HCT116 (cell line): ENCODE measurements at regions not wholly inside any gene's neighbourhood (a gene's known extent, or its start where the extent isn't known, plus 50 kb on each side); places are given as distances from the start of the nearest gene placed in this dataset.
"Not testable (repeated sequence)": the region's sequence is repeated elsewhere in the genome, so short reads cannot be mapped to it uniquely, and the experiment has no call there.

Experiments
- ATAC-seq: fragments of 200-7000 bp; cut with Tn5 transposase; 2 replicates; pipeline ENCODE4 v1.9.1; 2020; ENCODE audit warnings: mild to moderate bottlenecking, moderate library complexity
- BruUV-seq: library from RNA; stranded (reverse); fragments of 400-500 nt; replicated peaks from 2 replicates; lab custom pipeline; 2021; lab: Mats Ljungman, UMichigan
- CTCF ChIA-PET: fragments of 300-600 bp; sonication (Branson Sonifier 250); formaldehyde crosslinking; loops from one replicate; lab custom pipeline; 2021; ENCODE audit warnings: antibody characterized with exemption; lab: Charles Lee
- POLR2A ChIA-PET: fragments of 300-600, 350-600 bp; sonication (Branson Sonifier 250); formaldehyde crosslinking; loops from one replicate; lab custom pipeline; 2021; ENCODE audit warnings: antibody characterized with exemption; lab: Charles Lee
- RAD21 ChIA-PET, 2 experiments: fragments of 300-600 bp; sonication (Branson Sonifier 250); formaldehyde crosslinking; loops; one replicate each; lab custom pipeline; 2023; ENCODE audit warnings: low total read pairs in 2 of 2; ENCODE audit not compliant: uncharacterized antibody in 2 of 2, unreplicated experiment in 2 of 2, low non-redundant PET in 1 of 2; lab: Charles Lee
- DNase-seq: peaks from one replicate; pipeline ENCODE4 v3.0.0-alpha.2; 2010; ENCODE audit warnings: low read depth, low spot score
- H2AFZ ChIP-seq: fragments of 200-600 bp; shearing (Covaris generic), sonication (generic); 2 replicates; pipeline ENCODE4 v1.6.1; 2017; ENCODE audit warnings: low read depth, mixed run types, mixed read lengths, antibody characterized with exemption, low read length; ENCODE audit not compliant: poor library complexity, severe bottlenecking
- H3K27ac ChIP-seq: 2 replicates; pipeline ENCODE4 v1.5.1; 2012; ENCODE audit warnings: low read depth, low read length
- H3K27me3 ChIP-seq: fragments of 200-600 bp; sonication (generic); 2 replicates; pipeline ENCODE4 v1.6.1; 2016; ENCODE audit warnings: mixed run types, low read length, mixed read lengths; ENCODE audit not compliant: insufficient read depth
- H3K36me3 ChIP-seq, 2 experiments: fragments of 200-500 bp in 1 of 2; fragments of 200-600 bp in 1 of 2; sonication (Bioruptor generic) in 1 of 2; sonication (generic) in 1 of 2; 2 replicates each; pipeline versions ENCODE4 v1.5.1 to v1.6.1; 2014 to 2016; ENCODE audit warnings: low read length in 2 of 2, inconsistent platforms in 1 of 2, mixed read lengths in 1 of 2, mixed run types in 1 of 2; ENCODE audit not compliant: insufficient read depth in 2 of 2, control insufficient read depth in 1 of 2
- H3K4me1 ChIP-seq, 2 experiments: fragments of 200-600 bp in 1 of 2; sonication (generic) in 1 of 2; 2 replicates each; pipeline versions ENCODE4 v1.5.1 to v1.6.1; 2012 to 2017; ENCODE audit warnings: low read length in 2 of 2, inconsistent platforms in 1 of 2, mild to moderate bottlenecking in 1 of 2, mixed read lengths in 1 of 2, mixed run types in 1 of 2, moderate library complexity in 1 of 2; ENCODE audit not compliant: insufficient read depth in 2 of 2, control insufficient read depth in 1 of 2
- H3K4me2 ChIP-seq: fragments of 200-600 bp; sonication (generic); 2 replicates; pipeline ENCODE4 v1.6.1; 2017; ENCODE audit warnings: mixed run types, low read length, mixed read lengths
- H3K4me3 ChIP-seq, 2 experiments: fragments of 200-600 bp in 1 of 2; sonication (generic) in 1 of 2; replicated peaks in 1 of 2; 2 replicates each; pipeline ENCODE4 v1.5.1; 2011 to 2016; ENCODE audit warnings: low read length in 2 of 2, control low read depth in 1 of 2, low read depth in 1 of 2, mild to moderate bottlenecking in 1 of 2, mixed read lengths in 1 of 2, mixed run types in 1 of 2
- H3K79me2 ChIP-seq: fragments of 200-600 bp; sonication (generic); 2 replicates; pipeline ENCODE4 v1.6.1; 2017; ENCODE audit warnings: mild to moderate bottlenecking, mixed run types, low read length, moderate library complexity, mixed read lengths; ENCODE audit not compliant: insufficient read depth
- H3K9ac ChIP-seq: fragments of 200-600 bp; sonication (generic); 2 replicates; pipeline ENCODE4 v1.6.1; 2016; ENCODE audit warnings: low read length, mixed read lengths
- H3K9me2 ChIP-seq: fragments of 200-600 bp; sonication (generic), shearing (Covaris generic); 2 replicates; pipeline ENCODE4 v1.6.1; 2017; ENCODE audit warnings: mixed run types, mild to moderate bottlenecking, moderate library complexity; ENCODE audit not compliant: insufficient read depth
- H3K9me3 ChIP-seq, 2 experiments: fragments of 200-500 bp in 1 of 2; fragments of 200-600 bp in 1 of 2; sonication (Bioruptor generic) in 1 of 2; sonication (generic) in 1 of 2; 2 replicates each; pipeline ENCODE4 v1.6.1; 2014 to 2017; ENCODE audit warnings: low read length in 2 of 2, mixed read lengths in 2 of 2, inconsistent platforms in 1 of 2, low read depth in 1 of 2, mild to moderate bottlenecking in 1 of 2, mixed run types in 1 of 2, moderate library complexity in 1 of 2; ENCODE audit not compliant: control insufficient read depth in 1 of 2, insufficient read depth in 1 of 2
- H4K20me1 ChIP-seq: fragments of 200-600 bp; sonication (generic), shearing (Covaris generic); 2 replicates; pipeline ENCODE4 v1.6.1; 2017; ENCODE audit warnings: mixed run types, mild to moderate bottlenecking, moderate library complexity; ENCODE audit not compliant: insufficient read depth
- CTCF ChIP-seq, 3 experiments: fragments of 200-600 bp in 1 of 3; sonication (generic) in 1 of 3; IDR thresholded peaks in 2 of 3; conservative IDR thresholded peaks in 1 of 3; 2 replicates each; pipeline ENCODE4 v1.5.1; 2012 to 2017; ENCODE audit warnings: low read depth in 2 of 3, low read length in 2 of 3, antibody characterized with exemption in 1 of 3, borderline replicate concordance in 1 of 3, control low read depth in 1 of 3, mild to moderate bottlenecking in 1 of 3, mixed read lengths in 1 of 3, mixed run types in 1 of 3, moderate library complexity in 1 of 3; ENCODE audit not compliant: insufficient read depth in 1 of 3
- RAD21 ChIP-seq: IDR thresholded peaks from 2 replicates; pipeline ENCODE4 v1.6.1; 2012; ENCODE audit warnings: low read depth, mild to moderate bottlenecking
- REST ChIP-seq: IDR thresholded peaks from 2 replicates; pipeline ENCODE4 v1.6.1; 2012; ENCODE audit warnings: low read depth
- intact Hi-C: fragments of 100-400 bp; cut with micrococcal nuclease; formaldehyde crosslinking; loops from 2 replicates; pipeline ENCODE4 v1.10.0; 2022

- DNase-seq, H3K27ac ChIP-seq, H2AFZ ChIP-seq, BruUV-seq, H3K36me3 ChIP-seq, CTCF ChIA-PET, H3K4me3 ChIP-seq, H3K4me1 ChIP-seq, RAD21 ChIA-PET, H3K4me2 ChIP-seq, H3K9me3 ChIP-seq, ATAC-seq, H4K20me1 ChIP-seq, H3K9me2 ChIP-seq, POLR2A ChIA-PET, H3K27me3 ChIP-seq, H3K9ac ChIP-seq, H3K79me2 ChIP-seq: not testable (repeated sequence)
- intact Hi-C loops, result loop anchor here (5.0 kb wide), 1 partner anchor 237 kb away; no protein-coding TSS in a partner anchor
- peak; percentile 47 for TF ChIP-seq REST
Observed at GRCh38 chr7:150044771-150045170, 171.0 kb downstream of the ATP6V0E2 start.

- H3K36me3 ChIP-seq, ATAC-seq, H3K9ac ChIP-seq, H3K4me2 ChIP-seq, H3K9me2 ChIP-seq, DNase-seq, H3K27me3 ChIP-seq, H3K27ac ChIP-seq, RAD21 ChIA-PET, H3K79me2 ChIP-seq, H4K20me1 ChIP-seq, POLR2A ChIA-PET, H3K4me3 ChIP-seq: not testable (repeated sequence)
- peak; percentile 52 for TF ChIP-seq RAD21
- peak in 1 of 3 experiments; percentile 36; a peak in 2 of 6 replicates for TF ChIP-seq CTCF (IDR thresholded peaks at IDR 0.05 in 2 of 3, conservative IDR thresholded peaks at IDR 0.05 in 1 of 3; ENCODE audit: borderline replicate concordance in 1 of 3, insufficient read depth in 1 of 3, low read depth in 2 of 3, low read length in 2 of 3)
- TF ChIP-seq, all 23 proteins: peak for 2; not testable (repeated sequence) for 21
- H2AFZ ChIP-seq, H3K9me3 ChIP-seq, H3K4me1 ChIP-seq, BruUV-seq, CTCF ChIA-PET: not testable (repeated sequence)
- intact Hi-C loops, result loop anchor here (5.0 kb wide), 1 partner anchor 238 kb away; no protein-coding TSS in a partner anchor
Observed at GRCh38 chr7:150045596-150045995, 171.8 kb downstream of the ATP6V0E2 start.

- H3K9me2 ChIP-seq, H3K9ac ChIP-seq, RAD21 ChIA-PET, H3K9me3 ChIP-seq, H3K4me1 ChIP-seq, H3K27ac ChIP-seq, H3K4me2 ChIP-seq, POLR2A ChIA-PET, ATAC-seq, BruUV-seq, H3K36me3 ChIP-seq, H3K27me3 ChIP-seq, DNase-seq, H3K4me3 ChIP-seq, H2AFZ ChIP-seq, H4K20me1 ChIP-seq, H3K79me2 ChIP-seq, CTCF ChIA-PET: not testable (repeated sequence)
- intact Hi-C loops, result loop anchor here (5.0 kb wide), 1 partner anchor 239 kb away; no protein-coding TSS in a partner anchor
Observed at GRCh38 chr7:150046290-150047194, 172.8 kb downstream of the ATP6V0E2 start.
